ENCODE measurements at regions not wholly inside any gene's neighbourhood (a gene's known extent, or its start where the extent isn't known, plus 50 kb on each side); places are given as distances from the start of the nearest gene placed in this dataset.

DNA sequence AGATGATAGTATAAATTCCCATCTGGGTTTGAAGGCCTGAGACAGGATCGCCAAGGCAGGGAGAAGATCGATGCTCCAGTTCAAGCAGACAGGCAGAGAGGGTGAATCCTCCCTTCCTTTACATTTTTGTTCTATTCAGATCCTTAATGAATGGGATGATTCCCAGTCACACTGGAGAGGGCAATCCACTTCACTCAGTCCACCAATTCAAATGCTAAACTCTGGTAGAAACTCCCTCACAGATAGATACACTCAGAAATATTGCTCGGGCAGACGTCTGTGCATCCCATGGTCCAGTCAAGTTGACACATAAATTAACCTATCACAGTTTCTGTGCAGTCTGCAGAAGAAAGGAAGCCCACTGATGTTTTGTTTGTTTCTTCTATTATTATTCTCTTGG is 193.1 kb upstream of the ZNF462 start:
- TF ChIP-seq, protein P1, sequence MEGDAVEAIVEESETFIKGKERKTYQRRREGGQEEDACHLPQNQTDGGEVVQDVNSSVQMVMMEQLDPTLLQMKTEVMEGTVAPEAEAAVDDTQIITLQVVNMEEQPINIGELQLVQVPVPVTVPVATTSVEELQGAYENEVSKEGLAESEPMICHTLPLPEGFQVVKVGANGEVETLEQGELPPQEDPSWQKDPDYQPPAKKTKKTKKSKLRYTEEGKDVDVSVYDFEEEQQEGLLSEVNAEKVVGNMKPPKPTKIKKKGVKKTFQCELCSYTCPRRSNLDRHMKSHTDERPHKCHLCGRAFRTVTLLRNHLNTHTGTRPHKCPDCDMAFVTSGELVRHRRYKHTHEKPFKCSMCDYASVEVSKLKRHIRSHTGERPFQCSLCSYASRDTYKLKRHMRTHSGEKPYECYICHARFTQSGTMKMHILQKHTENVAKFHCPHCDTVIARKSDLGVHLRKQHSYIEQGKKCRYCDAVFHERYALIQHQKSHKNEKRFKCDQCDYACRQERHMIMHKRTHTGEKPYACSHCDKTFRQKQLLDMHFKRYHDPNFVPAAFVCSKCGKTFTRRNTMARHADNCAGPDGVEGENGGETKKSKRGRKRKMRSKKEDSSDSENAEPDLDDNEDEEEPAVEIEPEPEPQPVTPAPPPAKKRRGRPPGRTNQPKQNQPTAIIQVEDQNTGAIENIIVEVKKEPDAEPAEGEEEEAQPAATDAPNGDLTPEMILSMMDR (IDR thresholded peaks at IDR 0.05) = no peak
- TF ChIP-seq POLR2AphosphoS5 (IDR thresholded peaks at IDR 0.05) (no peak), POLR2A (IDR thresholded peaks at IDR 0.05) (no peak)
